ENCODE measurements at regions not wholly inside any gene's neighbourhood (a gene's known extent, or its start where the extent isn't known, plus 50 kb on each side); places are given as distances from the start of the nearest gene placed in this dataset.
"Not testable (repeated sequence)": the region's sequence is repeated elsewhere in the genome, so short reads cannot be mapped to it uniquely, and the experiment has no call there.

DNA sequence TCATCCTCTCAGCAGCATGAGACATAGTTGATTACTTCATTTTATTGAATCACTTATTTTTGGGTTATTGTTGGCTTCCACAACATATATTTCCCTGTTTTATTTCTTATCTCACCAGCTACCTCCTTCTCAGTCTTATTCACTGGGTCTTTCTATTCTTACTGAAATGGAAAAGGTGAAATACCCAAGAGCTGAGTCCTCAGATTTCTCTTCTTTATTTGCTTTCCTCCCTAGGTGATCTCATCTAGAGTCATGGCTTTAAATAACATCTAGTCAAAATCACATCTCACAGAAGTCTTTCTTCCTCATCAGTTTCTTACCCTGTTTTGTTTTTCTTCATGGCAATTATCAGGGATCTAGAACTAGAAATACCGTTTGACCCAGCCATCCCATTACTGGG lies 105.0 kb upstream of the RBBP8 start:
- no peak for DNase-seq

DNA sequence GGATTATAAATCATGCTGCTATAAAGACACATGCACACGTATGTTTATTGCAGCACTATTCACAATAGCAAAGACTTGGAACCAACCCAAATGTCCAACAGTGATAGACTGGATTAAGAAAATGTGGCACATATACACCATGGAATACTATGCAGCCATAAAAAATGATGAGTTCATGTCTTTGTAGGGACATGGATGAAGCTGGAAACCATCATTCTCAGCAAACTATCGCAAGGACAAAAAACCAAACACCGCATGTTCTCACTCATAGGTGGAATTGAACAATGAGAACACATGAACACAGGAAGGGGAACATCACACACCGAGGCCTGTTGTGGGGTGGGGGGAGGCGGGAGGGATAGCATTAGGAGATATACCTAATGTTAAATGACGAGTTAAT lies 104.5 kb upstream of the RBBP8 start:
- DNase-seq: not testable (repeated sequence)

- no peak for DNase-seq
These were observed 103.3 kb upstream of the RBBP8 start for GRCh38 chr18:22829781-22830180.

GRCh38 chr18:22830511-22830910 lies 102.6 kb upstream of the RBBP8 start:
- no peak for DNase-seq

GRCh38 chr18:22831441-22831904 lies 101.7 kb upstream of the RBBP8 start:
- peak in 1 of 2 experiments; percentile 25 for DNase-seq

DNA sequence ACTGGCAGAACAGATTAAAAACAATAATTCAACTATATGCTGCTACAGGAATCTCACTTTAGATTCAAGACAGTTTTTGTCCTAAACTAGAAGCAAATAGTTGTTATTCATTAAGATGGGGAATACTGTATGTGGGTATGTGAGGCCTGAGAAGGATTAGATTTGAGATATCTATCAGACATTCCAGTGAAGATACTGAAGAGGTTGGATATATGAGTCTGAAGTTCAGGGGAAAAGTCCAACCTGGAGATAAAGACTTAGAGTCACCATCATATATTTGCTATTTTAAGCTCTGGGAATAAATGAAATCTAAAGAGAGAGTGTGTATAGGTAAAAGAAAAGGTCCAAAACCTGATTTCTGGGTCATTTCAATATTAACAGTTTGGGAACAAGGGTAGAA lies 96.2 kb upstream of the RBBP8 start:
- no peak for DNase-seq

GRCh38 chr18:22838221-22838620 lies 94.9 kb upstream of the RBBP8 start:
- no peak for DNase-seq

GRCh38 chr18:22838639-22839277 lies 94.4 kb upstream of the RBBP8 start:
- DNase-seq: no peak

DNA sequence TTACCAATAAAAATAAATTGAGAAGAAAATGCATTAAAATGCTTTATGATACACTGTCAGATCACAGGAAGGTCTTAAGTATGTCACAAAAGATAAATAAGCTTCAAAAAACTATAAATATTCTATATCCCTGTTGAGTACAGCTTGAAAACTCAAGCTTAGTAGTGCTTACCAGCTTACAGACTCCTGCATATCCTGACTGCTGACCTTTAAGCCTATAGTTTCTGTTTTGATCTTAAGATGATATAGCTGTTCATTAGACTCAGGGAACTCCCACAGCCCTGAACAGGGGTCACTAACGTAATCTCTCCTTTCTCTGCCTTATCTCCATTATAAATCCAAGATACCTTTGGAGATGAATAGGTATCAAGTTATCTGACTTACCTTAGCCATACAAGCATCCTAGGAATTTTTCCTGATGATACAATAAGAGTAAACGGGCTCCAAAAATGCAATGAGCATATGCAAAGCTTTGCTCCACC lies 93.7 kb upstream of the RBBP8 start:
- no peak for DNase-seq

DNA sequence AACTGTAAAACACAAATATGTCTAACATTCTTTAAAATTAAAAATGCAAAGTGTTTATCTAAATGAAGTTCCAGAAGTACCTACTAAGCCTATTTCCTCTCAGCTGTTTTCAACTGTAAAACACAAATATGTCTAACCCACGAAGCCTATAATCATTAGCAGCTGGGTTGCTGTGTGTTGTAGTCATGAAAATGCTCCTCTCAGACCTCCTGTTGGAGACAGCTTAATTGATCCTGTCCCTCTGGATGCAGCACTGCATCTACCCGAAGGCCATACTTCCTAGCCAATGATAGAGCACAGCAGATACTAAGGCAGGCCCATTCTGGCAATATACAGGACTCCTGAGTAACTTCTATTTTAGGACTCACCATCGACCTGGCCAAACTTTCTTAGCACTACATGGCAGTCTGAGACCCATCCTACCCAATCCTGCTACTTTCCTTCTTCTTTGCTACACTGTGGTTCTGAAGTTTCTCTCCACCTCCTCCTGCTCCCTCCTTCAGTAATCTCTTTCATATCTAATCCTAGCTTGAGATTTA lies 92.5 kb upstream of the RBBP8 start:
- no peak for DNase-seq

- DNase-seq: no peak
These were observed 91.3 kb upstream of the RBBP8 start for GRCh38 chr18:22841840-22842239.

DNA sequence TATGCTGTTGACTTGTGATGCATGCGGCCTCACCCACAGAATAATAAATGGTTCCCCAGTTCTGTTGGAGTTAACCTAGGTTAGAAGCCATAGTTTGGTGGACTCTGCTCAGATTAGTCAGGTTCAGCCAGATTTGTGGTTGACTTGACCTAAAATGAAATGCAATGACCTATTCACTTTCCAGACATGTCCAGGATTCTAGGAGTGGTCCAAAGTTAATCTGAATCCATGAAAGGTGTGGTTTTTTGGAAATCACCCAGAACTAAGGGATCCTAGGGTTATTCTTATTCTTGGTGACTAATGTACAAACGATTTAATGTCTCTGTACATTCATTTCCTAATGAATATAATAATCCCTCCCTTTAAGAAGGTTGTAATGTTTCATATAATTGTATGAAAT lies 88.9 kb upstream of the RBBP8 start:
- DNase-seq: no peak

DNA sequence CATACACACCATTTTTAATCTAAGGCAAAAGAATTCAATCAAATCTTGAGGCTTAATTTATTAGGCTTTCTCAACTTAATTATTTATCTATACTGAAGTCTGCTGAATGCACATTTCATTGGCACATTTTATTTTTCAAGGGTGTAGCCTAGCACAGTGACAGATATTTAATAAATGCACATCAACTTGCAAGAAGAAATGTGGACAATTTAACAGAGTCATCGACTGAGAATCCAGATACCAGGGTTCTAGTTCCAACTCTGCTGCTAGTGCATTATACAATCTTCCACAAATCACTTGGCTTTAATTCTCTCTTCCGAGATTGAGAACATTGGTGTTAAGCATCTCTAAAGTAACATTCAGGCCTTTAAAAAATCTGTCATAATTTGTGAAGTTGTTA lies 88.5 kb upstream of the RBBP8 start:
- no peak for DNase-seq

DNA sequence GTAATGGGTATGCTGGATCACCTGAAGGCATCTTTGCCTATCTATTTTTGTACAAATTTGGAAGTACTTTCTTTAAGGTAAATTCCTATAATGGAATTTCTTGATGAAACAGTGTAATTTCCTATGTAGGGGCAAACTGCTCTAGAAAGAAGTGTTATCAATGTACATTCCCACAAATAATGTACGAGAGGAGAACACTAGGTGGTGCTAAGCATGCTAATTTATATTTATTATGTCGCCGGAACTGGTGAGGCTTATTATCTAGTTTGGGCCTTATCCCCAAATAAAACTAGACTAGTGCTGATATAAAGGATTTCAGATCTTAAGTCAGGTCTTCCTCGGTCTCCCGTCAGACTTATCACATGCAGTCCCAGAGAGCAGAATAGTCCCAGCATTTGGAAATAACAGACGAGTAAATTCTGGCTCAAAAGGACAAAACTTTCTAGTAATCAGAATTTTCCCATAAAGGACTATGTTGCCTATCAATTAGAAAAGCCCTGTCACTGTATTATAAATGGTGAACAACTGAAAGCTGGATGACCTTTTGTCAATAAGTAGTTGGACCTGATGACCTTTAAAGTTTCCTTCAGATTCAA lies 86.9 kb upstream of the RBBP8 start:
- DNase-seq: peak in 1 of 2 experiments; percentile 36

- DNase-seq: no peak
These were observed 86.4 kb upstream of the RBBP8 start for GRCh38 chr18:22846697-22847096.

DNA sequence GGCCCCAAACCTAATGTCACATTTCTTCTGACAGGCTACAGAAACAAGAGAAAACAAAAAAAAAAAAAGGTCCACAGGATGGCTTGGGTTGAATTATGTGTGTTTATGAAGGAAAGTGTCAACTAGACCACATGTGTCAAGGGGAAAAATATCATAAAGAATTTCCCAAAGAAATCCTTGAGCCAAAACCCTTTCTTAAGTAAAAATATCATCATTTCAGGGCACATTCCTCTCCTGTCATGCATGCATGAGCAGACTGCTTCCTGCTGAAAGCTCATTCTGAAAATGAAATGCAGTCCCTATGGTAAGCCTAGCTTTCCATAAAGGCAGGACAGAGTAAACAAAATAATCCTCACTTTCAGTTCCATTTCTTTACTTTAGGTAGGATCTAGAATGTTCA lies 85.7 kb upstream of the RBBP8 start:
- DNase-seq: peak in 1 of 2 experiments; percentile 14

DNA sequence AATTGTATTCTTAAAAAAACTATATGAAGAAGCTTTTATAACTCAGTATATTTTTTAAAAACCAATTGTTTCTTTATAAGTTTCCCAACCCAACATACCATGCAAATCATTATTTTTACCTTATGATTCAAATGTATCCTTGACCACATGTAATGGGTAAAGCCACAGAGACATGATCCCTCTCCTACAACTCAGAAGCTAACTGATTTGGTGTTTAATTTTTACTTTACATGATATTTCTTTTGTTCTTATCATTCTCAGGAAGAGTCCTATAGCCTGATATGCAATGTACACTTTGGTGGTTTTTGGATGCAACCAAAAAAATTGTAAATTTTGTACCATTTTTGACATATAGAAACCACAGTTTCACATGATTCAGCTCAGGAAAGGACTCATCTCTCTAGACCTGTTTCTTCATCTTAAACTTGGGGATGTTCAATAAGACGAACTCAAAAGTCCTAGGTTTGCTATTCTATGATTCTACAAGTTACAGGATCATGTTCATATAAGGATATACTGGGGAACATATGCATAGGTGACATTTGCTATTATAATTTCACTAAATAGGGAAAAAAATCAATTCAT lies 85.2 kb upstream of the RBBP8 start:
- DNase-seq: no peak

DNA sequence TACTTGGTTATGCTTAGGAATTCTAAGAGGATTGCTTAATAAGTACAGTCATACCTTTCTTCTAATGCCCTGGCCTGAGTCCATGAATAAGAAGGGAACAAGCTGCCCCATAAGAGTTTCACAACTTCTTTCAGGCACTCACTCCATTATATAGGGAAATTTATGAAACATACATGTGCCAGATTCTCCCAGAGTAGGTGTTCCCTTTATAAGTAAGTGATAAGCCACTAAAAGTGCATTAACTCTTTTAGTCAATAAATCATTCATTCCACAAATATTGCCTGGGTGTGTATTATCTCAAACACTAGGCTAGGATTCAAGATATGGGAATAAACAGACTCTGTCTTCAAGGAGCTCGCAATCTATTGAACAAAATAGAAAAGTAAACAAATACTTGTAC lies 84.5 kb upstream of the RBBP8 start:
- no peak for DNase-seq

DNA sequence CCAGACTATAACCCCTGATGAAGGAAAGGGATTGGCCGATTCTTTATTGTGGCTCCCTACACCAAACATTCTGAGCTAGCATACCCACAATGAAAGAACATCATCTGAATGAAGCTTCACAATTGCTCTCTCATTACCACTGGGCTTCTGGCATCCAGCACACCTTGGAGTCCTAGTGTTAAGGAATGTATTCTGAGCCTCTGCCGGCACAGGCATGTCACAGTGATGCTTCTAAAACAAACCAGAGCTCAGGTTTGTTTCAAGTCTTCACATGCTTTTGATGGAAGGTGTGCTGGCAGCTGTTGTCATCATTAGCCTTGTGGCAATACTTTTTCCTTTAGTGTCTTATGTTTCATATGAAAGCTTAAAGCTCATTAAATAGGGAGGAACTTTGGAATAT lies 76.3 kb upstream of the RBBP8 start:
- DNase-seq: no peak

DNA sequence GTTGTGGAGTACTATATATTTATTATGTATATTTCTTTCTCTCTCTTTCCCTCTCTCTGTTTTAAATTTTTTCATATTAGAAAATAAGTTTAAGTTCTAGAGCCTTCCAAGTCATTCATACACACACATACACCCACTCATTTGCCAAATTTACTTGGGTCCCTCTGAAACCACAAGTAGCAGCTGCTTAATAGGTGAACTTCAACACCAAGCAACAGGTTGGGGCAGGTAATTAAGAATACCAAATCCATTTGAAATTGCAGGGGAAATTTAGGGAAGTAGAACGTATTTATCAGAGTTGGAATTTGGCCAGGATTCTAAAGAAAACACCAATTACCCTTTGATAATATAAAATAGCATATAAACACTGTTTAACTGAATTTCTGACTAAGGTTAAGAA lies 75.0 kb upstream of the RBBP8 start:
- DNase-seq: no peak

- DNase-seq: no peak
These were observed 72.3 kb upstream of the RBBP8 start for GRCh38 chr18:22860807-22861206.

GRCh38 chr18:22865354-22866116 lies 67.6 kb upstream of the RBBP8 start:
- DNase-seq: no peak

GRCh38 chr18:22868831-22869230 lies 64.3 kb upstream of the RBBP8 start:
- no peak for DNase-seq

Measured in NCI-H526 (cell line).